Mesenchymal stem cell (in vitro differentiated cells and primary cell): ENCODE measurements at regions not wholly inside any gene's neighbourhood (a gene's known extent, or its start where the extent isn't known, plus 50 kb on each side); places are given as distances from the start of the nearest gene placed in this dataset.

Experiments used
- DNase-seq: peaks from one replicate; pipeline ENCODE4 v3.0.0-alpha.2; 2013
- H2AFZ ChIP-seq: one replicate; pipeline ENCODE4 v1.6.1; 2013; ENCODE audit warnings: low read depth, mild to moderate bottlenecking, control low read depth, inconsistent platforms, low read length, moderate library complexity
- H2AK5ac ChIP-seq: 2 replicates; pipeline ENCODE4 v1.6.1; 2013; ENCODE audit warnings: low read length, moderate library complexity, mild to moderate bottlenecking, inconsistent platforms; ENCODE audit not compliant: severe bottlenecking
- H2BK120ac ChIP-seq: one replicate; pipeline ENCODE4 v1.6.1; 2013; ENCODE audit warnings: low read depth, mild to moderate bottlenecking, inconsistent platforms, low read length, moderate library complexity
- H2BK12ac ChIP-seq, 2 experiments: one replicate each; pipeline ENCODE4 v1.6.1; 2013; ENCODE audit warnings: inconsistent platforms in 2 of 2, low read length in 2 of 2, mild to moderate bottlenecking in 2 of 2, moderate library complexity in 2 of 2, control low read depth in 1 of 2
- H2BK15ac ChIP-seq: one replicate; pipeline ENCODE4 v1.6.1; 2013; ENCODE audit warnings: mild to moderate bottlenecking, low read depth, inconsistent platforms; ENCODE audit not compliant: poor library complexity, severe bottlenecking
- H2BK5ac ChIP-seq: 2 replicates; pipeline ENCODE4 v1.6.1; 2013; ENCODE audit warnings: low read depth, mild to moderate bottlenecking, low read length, control low read depth, inconsistent platforms; ENCODE audit not compliant: poor library complexity, severe bottlenecking
- H3K14ac ChIP-seq, 2 experiments: one replicate each; pipeline ENCODE4 v1.6.1; 2013; ENCODE audit warnings: inconsistent platforms in 2 of 2, low read length in 2 of 2, control low read depth in 1 of 2, mild to moderate bottlenecking in 1 of 2, moderate library complexity in 1 of 2
- H3K18ac ChIP-seq, 2 experiments: one replicate each; pipeline ENCODE4 v1.6.1; 2013; ENCODE audit warnings: inconsistent platforms in 2 of 2, low read length in 2 of 2, control low read depth in 1 of 2, low read depth in 1 of 2, mild to moderate bottlenecking in 1 of 2
- H3K23ac ChIP-seq, 2 experiments: one replicate each; pipeline ENCODE4 v1.6.1; 2013; ENCODE audit warnings: inconsistent platforms in 2 of 2, low read length in 2 of 2, mild to moderate bottlenecking in 2 of 2, moderate library complexity in 2 of 2, control low read depth in 1 of 2
- H3K27ac ChIP-seq: 2 replicates; pipeline ENCODE4 v1.5.1; 2013; ENCODE audit warnings: mild to moderate bottlenecking, moderate library complexity, low read length, control low read depth, inconsistent platforms; ENCODE audit not compliant: poor library complexity, severe bottlenecking
- H3K27me3 ChIP-seq, 2 experiments: 2 replicates each; pipeline versions ENCODE4 v1.6.1 to v1.7.0; 2013; ENCODE audit warnings: low read length in 2 of 2, mild to moderate bottlenecking in 2 of 2, moderate library complexity in 2 of 2, control low read depth in 1 of 2, inconsistent platforms in 1 of 2; ENCODE audit not compliant: control insufficient read depth in 1 of 2, insufficient read depth in 1 of 2
- H3K36me3 ChIP-seq, 2 experiments: 2 replicates each; pipeline versions ENCODE4 v1.6.1 to v1.7.0; 2013; ENCODE audit warnings: low read length in 2 of 2, control low read depth in 1 of 2, inconsistent platforms in 1 of 2, low read depth in 1 of 2, mild to moderate bottlenecking in 1 of 2; ENCODE audit not compliant: insufficient read depth in 2 of 2, control insufficient read depth in 1 of 2
- H3K4ac ChIP-seq, 2 experiments: one replicate each; pipeline ENCODE4 v1.6.1; 2013; ENCODE audit warnings: inconsistent platforms in 2 of 2, low read length in 2 of 2, mild to moderate bottlenecking in 2 of 2, moderate library complexity in 2 of 2, control low read depth in 1 of 2, low read depth in 1 of 2
- H3K4me1 ChIP-seq: 2 replicates; pipeline ENCODE4 v1.6.1; 2013; ENCODE audit warnings: low read depth, low read length, control low read depth; ENCODE audit not compliant: control insufficient read depth, insufficient read depth
- H3K4me2 ChIP-seq: 2 replicates; pipeline ENCODE4 v1.6.1; 2013; ENCODE audit warnings: low read length, mild to moderate bottlenecking, inconsistent platforms; ENCODE audit not compliant: poor library complexity, severe bottlenecking
- H3K4me3 ChIP-seq, 2 experiments: 2 replicates each; pipeline versions ENCODE4 v1.5.1 to v1.7.0; 2013; ENCODE audit warnings: low read length in 2 of 2, mild to moderate bottlenecking in 2 of 2, control low read depth in 1 of 2, low read depth in 1 of 2; ENCODE audit not compliant: insufficient read depth in 1 of 2
- H3K79me1 ChIP-seq: replicated peaks from 2 replicates; pipeline ENCODE4 v1.6.1; 2013; ENCODE audit warnings: mild to moderate bottlenecking, control low read depth, low read length, inconsistent platforms; ENCODE audit not compliant: poor library complexity, severe bottlenecking
- H3K9ac ChIP-seq: 2 replicates; pipeline ENCODE4 v1.7.0; 2013; ENCODE audit warnings: mild to moderate bottlenecking, low read length, moderate library complexity
- H3K9me3 ChIP-seq: 2 replicates; pipeline ENCODE4 v1.7.0; 2013; ENCODE audit warnings: mild to moderate bottlenecking, low read length; ENCODE audit not compliant: control insufficient read depth
- H4K8ac ChIP-seq: one replicate; pipeline ENCODE4 v1.6.1; 2013; ENCODE audit warnings: inconsistent platforms, mild to moderate bottlenecking, low read length, moderate library complexity
- H4K91ac ChIP-seq: one replicate; pipeline ENCODE4 v1.6.1; 2013; ENCODE audit warnings: mild to moderate bottlenecking, low read length, inconsistent platforms
- WGBS: methylation state at CpG from one replicate; pipeline ENCODE4 v1.1.7; 2013; ENCODE audit warnings: mixed read lengths; 5-methylcytosine and 5-hydroxymethylcytosine counted together

DNA sequence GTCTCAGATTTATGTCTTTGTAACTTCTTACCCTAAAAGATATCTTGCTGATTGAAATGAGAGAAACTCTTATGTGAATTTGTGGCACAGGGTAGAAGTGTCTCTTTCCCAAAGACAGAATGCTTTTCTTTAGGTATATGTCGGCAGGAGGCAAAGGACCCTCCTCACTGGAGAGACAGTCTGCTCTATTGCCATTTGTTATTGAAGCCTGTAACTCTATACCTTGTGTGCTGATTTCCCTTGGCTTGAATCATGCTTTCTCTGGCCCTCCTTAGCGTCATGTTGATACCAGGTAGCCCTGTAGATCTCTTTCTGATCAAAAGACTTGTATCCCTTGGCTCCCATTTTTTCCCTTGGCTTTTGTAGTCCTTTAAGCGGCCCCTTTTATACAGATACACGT lies 284.3 kb downstream of the CXXC4 start:
- Histone ChIP-seq H3K9ac (no peak overlapping the region), H3K36me3 (no peaks in the 10 kb centered on the region), H2AK5ac (no peak overlapping the region), H2AFZ (no peak overlapping the region), H3K14ac (no peak overlapping the region), H3K4me3 (no peak overlapping the region), H4K91ac (no peak overlapping the region), H3K79me1 (no peaks in the 10 kb centered on the region), H3K9me3 (peaks cover under 1% of the 10 kb centered on the region), H3K27me3 (no peaks in the 10 kb centered on the region), H3K27ac (no peak overlapping the region), H3K4me1 (no peaks in the 10 kb centered on the region), H3K4ac (no peak overlapping the region), H2BK12ac (no peak overlapping the region), H4K8ac (no peak overlapping the region), H2BK5ac (no peak overlapping the region), H2BK120ac (no peak overlapping the region), H3K18ac (no peak overlapping the region), H2BK15ac (no peak overlapping the region), H3K23ac (no peak overlapping the region), H3K4me2 (no peak overlapping the region)
- 70% methylated on average over 4 of the region's 4 CpGs for WGBS
- DNase-seq: no peak

DNA sequence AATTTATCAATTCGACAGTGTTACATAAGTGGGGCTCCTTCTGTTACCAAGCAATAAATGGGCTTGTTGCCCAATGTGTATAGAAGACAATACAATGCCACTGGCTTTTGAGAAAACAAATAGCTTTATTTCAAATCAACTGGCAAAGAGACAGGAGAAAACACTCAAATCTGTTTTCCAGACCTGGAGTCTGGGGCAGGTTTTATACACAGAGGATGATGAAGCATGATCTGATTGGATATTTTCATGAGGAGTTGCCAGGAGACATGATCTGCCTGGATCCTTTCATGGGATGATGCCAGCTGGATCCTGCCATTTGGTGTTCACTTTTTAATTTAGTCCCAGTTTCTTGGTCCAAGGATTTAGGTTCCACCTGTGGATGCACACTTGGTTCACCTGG lies 287.9 kb downstream of the CXXC4 start:
- Histone ChIP-seq H3K4me2 (no peak overlapping the region), H3K27ac (no peak overlapping the region), H2BK15ac (no peak overlapping the region), H2AK5ac (no peak overlapping the region), H2AFZ (no peak overlapping the region), H2BK12ac (no peak overlapping the region), H3K14ac (no peak overlapping the region), H3K27me3 (no peaks in the 10 kb centered on the region), H3K79me1 (no peaks in the 10 kb centered on the region), H3K36me3 (no peaks in the 10 kb centered on the region), H2BK5ac (no peak overlapping the region), H3K4me1 (no peaks in the 10 kb centered on the region), H4K8ac (no peak overlapping the region), H3K4ac (no peak overlapping the region), H3K9ac (no peak overlapping the region), H4K91ac (no peak overlapping the region), H3K23ac (no peak overlapping the region), H2BK120ac (no peak overlapping the region), H3K18ac (no peak overlapping the region), H3K9me3 (peaks cover 10% of the 10 kb centered on the region), H3K4me3 (no peak overlapping the region)
- DNase-seq: no peak
- no CpG with 5 or more reads among the region's 1 CpG for WGBS

DNA sequence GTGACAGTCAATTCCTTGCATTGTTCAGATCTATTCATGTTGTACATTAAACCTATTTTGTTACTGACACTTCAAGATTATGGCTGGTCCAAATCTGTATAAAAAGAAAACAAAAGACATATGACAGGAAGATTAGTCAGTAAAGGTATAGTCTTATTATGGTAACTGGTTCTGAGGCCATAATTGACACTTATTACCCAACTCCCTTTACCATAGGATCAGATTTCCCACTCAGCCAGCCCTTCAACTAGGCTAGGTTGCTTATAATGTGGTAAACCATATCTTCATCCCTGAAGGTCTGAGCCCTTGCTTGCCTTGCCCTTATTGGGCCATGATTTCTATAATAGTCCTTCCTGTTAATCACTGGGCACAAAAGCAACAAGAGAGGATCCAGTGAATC lies 289.6 kb downstream of the CXXC4 start:
- H2BK5ac ChIP-seq: no peak overlapping the region
- H3K27ac ChIP-seq: no peak overlapping the region
- H3K9me3 ChIP-seq: peaks cover 10% of the 10 kb centered on the region
- H3K14ac ChIP-seq: no peak overlapping the region
- no peak overlapping the region for H4K91ac ChIP-seq
- no peak overlapping the region for H2AK5ac ChIP-seq
- no peaks in the 10 kb centered on the region for H3K79me1 ChIP-seq
- no peak overlapping the region for H3K18ac ChIP-seq
- H3K23ac ChIP-seq: no peak overlapping the region
- no peaks in the 10 kb centered on the region for H3K4me1 ChIP-seq
- H2BK12ac ChIP-seq: no peak overlapping the region
- no peak overlapping the region for H3K9ac ChIP-seq
- no peak overlapping the region for H3K4me2 ChIP-seq
- no peak overlapping the region for H2AFZ ChIP-seq
- DNase-seq: no peak
- H3K36me3 ChIP-seq: no peaks in the 10 kb centered on the region
- H2BK120ac ChIP-seq: no peak overlapping the region
- no peaks in the 10 kb centered on the region for H3K27me3 ChIP-seq
- no peak overlapping the region for H2BK15ac ChIP-seq
- no peak overlapping the region for H4K8ac ChIP-seq
- H3K4ac ChIP-seq: no peak overlapping the region
- no peak overlapping the region for H3K4me3 ChIP-seq

DNA sequence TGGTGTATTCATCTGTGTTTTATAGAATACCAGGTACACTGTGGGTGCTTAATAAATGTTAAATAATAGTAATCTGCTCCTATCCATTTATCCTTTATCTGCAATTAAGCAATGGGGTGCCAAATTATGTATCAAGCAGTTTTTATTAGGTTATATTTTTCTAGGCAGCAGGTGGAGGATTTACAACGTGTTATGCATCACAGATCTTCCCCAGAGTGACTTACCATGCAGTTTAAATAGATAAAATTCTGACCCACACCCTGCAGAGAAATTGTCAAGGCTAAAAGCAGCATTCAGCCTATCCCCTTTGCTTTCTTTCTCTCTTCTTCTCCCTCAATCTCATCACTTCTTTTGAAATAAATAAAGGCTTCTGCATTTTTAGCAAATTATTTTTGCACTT lies 306.4 kb downstream of the CXXC4 start:
- Histone ChIP-seq H3K14ac (no peak overlapping the region), H3K36me3 (no peaks in the 10 kb centered on the region), H3K23ac (no peak overlapping the region), H3K27ac (no peak overlapping the region), H2BK5ac (no peak overlapping the region), H4K8ac (no peak overlapping the region), H2AFZ (no peak overlapping the region), H3K18ac (no peak overlapping the region), H4K91ac (no peak overlapping the region), H3K4ac (no peak overlapping the region), H2AK5ac (no peak overlapping the region), H3K27me3 (no peaks in the 10 kb centered on the region), H2BK120ac (no peak overlapping the region), H3K79me1 (no peaks in the 10 kb centered on the region), H3K9ac (no peak overlapping the region), H3K9me3 (peaks cover 5% of the 10 kb centered on the region), H2BK15ac (no peak overlapping the region), H3K4me2 (no peak overlapping the region), H3K4me3 (no peak overlapping the region), H3K4me1 (no peaks in the 10 kb centered on the region), H2BK12ac (no peak overlapping the region)
- no peak for DNase-seq
- WGBS: 6% methylated on average over 1 of the region's 1 CpG
